NCI-H510A treated with DMSO at 0.1 percent for 48 hours (cell line): ENCODE measurements at regions not wholly inside any gene's neighbourhood (a gene's known extent, or its start where the extent isn't known, plus 50 kb on each side); places are given as distances from the start of the nearest gene placed in this dataset.

Experiments
- DNase-seq: peaks from one replicate; lab custom pipeline; 2025; lab: John Stamatoyannopoulos, UW

DNA sequence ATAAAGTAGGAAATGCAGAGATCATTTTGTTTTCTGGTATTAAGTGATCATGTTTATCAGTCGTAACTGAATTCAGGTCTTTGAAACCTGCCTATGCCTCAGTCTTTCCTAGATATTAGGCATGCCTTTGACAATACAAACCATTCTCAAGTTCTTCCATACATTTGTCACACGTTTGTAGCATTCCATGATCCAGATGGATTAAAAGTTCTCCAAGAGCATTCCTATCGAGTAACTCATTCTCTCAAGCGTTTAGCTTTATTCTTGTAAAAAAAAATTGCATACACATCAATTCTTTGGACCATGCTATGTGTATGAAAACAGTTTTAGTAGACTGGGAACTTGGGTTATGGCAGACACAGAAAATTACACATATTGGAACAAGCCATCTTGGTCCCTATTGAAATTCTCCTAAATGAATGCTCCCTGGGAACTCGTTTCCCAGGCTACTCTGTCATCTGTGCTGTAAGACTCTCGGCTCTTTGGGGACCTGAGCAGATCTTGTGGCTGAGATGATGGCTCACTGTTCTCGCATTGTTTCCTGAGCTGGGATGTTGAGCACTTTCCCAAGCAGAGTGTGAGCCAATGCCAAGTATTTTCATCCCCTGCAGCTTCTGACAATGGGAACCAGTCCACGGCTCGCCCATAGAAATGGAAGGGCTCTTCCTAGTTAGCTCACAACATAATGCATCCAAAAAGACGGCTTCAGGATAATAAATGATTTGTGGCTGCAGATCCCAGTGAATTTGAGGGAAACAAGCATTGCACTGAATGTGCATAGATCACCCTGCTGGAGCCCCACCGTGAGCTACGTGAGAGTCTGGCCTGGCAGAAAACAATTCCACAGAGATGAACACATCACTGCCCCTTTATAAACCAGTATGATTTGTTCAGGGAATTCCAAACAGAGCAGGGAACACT is 230.2 kb downstream of the IRX1 start:
- DNase-seq = no peak

DNA sequence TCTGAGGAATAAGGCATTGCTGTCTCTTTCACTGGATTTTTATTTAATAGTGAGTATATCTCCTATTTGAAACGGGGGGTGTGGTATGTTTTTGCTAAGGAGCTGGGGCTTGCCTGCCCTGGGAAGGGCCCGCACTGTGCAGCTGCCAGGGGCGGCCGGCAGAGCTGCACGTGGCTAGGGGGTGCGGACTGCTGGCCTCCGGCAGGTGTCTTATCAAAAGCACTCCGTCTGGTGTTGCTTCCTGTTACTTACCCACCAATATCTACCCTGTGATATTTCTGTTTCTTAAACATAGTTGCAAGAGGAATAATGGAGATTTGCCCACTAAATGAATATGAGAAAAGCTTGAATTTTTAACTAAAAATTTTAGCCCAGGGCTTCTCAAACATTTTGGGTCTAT is 232.0 kb downstream of the IRX1 start:
- no peak for DNase-seq

DNA sequence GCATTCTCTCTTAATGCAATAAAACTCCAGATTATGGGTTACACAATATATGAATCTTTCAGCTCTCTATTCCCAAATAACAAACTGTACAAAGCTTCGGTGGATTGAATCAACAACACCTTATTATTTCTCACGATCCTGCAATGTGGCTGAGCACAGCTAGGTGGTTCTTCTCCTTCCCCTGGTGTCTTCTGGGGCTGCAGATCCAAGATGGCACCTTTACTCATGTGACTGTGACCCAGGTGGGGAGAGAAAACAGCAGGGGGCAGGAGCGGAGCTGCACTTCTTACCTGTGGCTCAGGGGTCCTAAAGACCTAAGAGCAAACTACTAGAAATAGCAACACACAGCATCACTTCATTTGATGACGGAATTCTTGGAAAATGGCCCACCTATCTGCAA is 233.1 kb downstream of the IRX1 start:
- DNase-seq = no peak

DNA sequence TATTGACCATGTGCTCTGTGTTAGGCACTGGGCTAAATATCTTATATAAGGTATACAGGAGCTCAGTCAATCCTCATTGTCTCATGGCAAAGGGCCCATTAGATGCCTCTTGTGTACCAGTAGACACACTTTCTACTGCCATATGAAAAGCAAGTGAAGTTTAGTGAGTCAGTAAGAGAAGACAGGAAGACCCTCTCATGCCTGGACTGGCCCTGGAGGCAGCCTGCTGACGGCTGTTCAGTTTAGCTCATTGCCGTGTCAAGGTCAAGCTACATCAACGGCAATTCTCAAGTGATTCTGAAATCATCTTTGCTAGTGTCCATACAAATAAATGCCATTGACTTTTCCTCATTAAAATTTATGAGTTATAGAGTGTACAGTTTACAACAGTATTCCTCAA is 237.9 kb downstream of the IRX1 start:
- DNase-seq = no peak

DNA sequence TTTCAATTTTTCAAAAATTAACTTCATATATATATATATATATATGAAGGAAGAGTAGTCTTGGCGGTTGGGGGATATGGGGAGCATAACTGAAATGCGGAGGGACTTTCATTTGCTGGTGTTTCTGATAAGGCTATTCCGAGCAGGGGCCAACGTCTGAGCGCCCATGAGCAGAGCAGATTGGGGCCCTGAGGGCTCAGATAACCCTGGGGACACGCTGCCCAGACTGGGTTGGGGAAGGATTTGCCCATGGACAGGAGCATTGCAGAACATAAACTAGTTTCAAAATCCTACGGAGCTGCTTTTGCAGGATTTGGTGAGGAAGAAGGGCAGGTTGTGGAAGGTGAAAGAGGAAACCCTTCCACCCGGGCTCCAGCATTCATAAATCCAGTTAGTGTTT is 240.2 kb downstream of the IRX1 start:
- no peak for DNase-seq

DNA sequence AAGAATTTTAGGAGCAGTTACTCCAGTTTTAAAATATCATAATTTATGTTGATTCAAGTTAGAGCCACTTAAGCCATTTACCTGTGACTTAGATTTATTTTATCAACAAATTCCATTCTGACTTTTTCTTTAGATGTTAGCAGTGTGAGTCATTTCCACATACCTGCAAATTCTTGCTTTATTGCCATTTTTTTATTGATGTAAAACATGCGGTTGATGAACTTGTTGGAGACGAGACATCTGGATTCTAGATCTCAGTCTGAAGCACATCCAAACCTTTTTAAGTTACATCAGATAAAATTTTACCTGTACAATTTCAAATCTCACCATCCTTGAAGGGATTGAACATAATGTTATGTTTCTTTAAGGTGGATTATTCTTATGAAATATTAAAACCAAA is 240.9 kb downstream of the IRX1 start:
- DNase-seq = no peak

DNA sequence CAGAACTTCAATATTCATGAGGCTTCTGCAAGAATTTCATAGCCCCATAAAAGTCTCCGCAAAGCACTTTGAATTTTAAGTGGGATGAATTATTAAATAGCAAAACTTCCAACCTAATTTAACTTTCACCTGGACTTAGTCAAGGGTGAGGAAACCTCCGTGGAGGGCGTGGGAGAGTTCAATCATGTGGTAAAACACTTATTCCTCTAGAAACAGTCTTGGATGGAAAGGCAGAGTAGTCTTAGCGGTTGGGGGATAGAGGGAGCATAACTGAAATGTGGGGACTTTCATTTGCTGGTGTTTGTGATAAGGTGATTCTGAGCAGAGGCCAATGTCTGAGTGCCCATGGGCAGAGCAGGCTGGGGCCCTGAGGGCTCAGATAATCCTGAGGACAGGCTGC is 241.9 kb downstream of the IRX1 start:
- no peak for DNase-seq

DNA sequence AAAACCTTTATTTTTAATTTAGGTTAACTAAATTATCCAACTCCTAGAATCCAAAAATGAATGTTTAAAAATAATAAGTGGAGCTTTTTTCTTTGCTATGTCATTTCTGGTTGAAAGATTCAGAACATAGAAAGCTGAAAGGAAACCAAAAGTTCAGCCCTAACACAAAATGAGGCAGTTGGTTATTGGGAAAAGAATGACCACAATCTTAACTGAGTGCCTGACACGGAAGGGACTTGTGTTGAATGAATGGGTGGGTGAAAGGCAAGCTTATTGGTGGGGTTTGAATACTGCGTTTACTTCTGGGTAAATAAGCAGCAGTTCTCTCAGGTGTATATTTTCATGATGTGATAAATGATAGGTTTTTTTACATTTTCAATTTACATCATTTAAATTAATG is 243.5 kb downstream of the IRX1 start:
- DNase-seq = no peak

DNA sequence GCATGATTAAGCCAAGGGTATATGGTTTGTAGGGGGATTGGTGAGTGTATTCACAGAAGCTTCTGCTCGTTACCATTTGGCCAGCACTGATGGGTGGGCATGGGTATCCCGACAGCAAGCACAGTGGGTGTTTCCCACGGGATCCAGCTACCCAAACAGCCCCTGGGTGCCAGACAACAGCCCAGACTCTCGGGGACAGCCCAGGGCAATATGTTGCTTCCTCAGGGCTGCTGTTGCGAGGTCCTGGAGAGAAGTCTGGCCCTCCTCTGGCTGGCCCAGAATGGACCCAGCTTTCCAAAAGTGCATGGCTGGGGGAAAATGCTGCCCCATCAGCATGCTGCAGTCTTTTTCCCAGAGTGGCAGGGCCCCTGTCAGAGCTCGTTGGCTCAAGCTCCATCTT is 247.0 kb downstream of the IRX1 start:
- DNase-seq = no peak

DNA sequence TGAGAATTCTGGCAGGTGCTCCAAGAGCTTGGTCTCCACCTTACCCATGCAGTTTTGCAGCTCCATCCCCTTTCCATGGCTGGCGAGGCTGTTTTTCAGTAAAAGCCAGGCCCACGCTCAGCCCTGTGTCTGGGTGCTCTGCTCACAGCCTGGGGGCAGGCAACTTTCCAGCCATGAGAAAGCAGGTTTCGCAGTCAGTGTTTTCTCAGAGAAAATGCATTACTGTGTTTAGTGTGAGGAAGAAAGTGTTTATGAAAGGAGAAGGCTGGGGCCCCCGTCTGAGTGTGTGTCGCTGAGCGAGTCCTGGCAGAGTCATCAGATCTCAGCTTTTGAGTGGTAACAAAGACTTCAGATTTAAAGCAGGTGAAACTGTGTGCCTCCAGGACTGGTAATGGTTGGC is 248.1 kb downstream of the IRX1 start:
- no peak for DNase-seq

DNA sequence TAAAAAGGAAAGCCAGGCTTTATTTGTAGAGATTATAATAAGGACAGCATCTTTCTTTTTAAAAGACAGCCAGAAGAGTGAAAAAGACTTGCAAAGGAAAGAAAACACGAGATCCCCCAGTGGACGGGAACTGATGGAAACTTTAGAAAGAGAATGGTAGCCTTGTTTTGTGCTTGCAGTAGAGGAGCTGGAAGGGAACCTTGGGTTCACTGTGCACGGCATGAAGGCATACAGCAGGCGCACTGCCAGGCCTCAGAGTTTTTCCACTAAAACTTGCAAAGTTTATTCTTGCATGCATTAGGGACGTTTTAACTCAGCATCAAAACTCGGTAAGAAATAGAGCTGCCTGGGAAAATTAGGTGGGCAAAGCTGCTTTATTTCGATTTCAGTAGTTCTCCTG is 248.6 kb downstream of the IRX1 start:
- no peak for DNase-seq

DNA sequence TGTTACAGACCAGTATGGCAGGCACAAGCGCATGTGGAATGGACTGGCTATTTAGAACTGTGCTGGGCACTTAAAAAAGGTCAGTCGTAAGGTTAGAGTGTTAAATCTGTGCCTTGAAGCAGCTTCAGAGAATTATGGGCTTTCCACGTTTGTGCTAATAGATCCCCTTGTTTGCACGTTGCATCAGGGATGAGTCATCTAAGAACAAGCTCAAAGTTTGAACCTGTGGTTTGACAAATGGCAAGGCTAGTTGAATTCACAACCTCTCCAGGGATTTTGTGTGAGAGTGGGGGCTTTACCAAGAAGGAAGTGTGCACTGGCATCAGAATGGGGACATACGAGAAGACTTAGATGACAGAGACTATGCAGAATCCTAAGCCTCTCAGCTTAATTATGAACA is 249.6 kb downstream of the IRX1 start:
- DNase-seq = no peak

DNA sequence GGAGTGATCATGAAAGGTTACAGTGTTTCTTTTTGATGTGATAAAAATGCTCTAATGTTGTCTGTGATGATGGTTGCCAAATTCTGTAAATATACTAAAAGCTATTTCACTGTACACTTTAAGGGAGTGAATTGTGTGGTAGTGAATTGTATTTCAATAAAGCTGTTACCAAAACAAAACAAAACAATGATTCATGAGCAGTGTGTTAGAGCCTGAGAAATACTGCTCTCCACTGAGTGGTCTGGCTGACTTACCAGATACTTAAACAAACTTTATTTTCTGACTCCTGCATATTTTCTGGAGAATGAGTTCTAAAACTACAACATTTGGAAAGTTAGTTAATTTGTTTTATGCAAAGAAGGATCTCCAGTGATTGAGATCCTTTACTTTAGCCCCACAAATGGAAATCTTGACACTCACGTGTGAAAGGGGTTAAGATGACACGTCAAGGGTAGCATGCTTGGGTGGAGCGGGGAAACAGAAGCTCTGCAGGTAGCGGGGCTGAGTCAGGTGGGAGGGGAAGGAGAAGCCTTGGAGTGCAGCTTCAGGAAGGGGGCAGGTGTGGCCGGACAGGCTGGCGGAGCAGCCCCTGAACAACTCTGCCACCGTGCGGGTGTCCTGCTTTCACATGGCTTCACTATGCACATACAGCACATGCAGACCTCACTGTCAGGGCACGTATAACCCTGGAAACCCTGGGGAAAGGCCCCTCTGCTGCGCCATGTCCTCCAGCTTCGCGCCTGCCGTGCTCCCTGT is 256.7 kb downstream of the IRX1 start:
- no peak for DNase-seq

DNA sequence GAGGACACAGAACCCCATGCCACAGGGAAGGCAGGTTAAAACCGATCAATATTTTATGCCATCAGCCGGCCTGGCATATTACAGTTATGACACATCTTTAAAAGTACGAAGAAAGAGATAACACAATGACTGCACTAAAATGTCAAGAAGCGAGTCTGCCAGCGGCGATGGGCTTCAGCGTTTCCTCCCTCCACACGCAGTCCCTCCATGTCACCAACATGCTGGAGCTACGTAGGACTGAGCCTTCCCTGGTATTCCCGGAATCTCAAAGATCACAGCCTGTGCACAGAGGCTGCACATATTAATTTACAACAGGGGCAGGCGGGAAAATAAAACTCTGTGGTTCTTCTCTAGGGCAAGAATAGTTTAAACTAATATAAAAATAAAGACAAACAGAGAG is 257.7 kb downstream of the IRX1 start:
- no peak for DNase-seq

DNA sequence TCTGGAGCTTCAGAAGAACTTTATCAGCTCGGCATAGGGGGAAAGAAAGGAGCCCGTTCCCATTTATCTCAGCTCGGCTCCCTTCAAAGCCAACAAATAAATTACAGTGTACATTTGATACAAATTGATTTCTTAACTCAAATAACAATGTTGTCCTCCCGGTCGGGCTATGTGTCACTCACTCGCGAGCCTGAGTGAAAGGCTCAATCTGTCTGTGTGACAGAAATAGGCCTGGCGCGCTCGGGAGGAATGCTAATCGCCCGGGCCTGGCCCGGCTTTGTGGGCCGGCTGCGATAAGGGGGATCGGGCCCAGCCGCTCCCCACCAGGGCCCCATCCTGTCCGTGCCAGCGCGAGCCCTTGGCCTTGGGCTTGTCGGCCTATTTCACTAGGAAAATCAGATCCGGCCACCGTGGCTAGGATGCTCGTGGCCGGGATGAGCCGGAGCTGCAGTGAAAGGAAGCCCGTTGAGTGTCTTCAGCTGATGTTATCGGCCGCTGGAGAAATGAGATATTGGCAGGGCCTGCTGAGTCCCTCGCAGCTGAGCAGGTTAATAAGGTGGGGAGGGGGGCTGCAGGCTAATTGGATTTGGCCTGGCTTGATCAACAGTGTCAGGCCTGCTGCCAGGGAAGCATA is 258.7 kb downstream of the IRX1 start:
- DNase-seq = no peak

DNA sequence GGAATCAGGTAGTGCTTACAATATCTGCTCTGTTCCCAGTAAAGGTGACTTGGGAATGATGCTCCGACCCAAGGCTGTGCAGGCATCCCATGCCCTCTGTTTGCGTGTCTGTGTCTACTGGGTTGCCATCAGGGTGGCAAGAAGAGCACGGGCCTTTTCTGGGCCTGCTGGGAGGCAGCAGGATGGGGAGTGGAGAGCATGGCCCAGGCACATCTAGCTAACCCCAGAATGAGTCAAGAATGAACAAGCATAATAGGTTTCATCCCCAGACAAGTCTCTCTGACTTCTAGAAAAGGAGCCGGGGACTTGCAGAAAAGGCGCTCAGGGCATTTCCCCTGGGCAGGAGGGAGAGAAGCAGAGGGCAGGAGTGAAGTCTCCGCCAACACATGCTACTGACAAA is 260.4 kb downstream of the IRX1 start:
- DNase-seq = no peak

DNA sequence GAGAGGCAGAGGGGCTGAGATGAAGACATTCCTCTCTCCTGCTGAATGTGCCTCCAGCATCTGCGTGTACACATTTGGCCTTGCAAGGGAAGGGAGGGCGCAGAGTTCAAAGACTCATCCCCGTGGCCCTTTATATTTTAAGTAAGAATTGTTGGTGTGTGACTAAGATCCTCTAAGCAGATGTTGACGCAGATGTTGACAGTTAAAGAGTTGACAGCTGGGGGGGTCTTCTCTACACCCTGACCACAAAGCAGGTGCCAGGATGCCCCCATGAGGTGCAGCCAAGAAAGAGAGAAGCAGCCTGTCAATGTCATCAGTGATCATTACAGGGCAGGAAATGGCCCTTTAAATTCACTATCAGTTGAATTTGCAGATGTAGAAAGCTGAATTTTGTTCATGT is 262.9 kb downstream of the IRX1 start:
- no peak for DNase-seq

DNA sequence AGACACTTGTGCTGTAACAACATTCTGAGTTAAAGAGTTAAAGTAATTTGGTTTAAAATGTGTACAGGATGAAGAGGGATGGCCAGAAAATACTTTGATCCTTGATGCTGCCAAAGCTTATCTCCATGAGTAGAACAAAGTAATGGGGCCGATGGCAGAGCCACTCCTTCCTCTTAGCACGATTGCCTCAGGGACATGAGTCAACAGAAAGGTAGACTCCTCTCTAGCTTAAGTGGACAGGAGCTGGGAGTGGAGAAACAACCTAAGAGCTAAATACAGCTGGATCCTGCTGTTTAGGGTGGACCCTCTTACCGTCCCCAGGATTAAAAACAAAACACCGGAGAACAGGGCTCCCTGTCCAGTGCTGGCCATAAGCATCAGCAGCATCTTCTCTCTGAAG is 267.3 kb downstream of the IRX1 start:
- DNase-seq = no peak

DNA sequence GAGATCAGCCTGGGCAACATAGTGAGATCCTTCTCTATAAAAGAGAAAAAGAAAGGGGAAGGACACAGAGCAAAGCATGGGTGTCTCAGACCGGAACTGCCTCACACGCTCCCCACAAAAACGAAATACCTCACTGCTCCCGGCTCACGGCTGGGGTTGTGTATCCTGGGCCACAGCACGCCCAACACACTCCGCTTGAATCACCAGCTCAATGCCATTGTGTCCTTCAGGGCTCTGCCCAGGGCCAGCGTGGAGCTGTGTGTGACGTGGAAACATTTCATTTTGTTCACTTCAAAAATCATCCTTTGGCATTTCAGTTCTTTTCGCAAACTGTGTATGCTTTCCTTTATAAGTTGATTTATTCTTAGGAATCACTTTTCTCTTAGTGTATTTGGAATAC is 279.5 kb downstream of the IRX1 start:
- no peak for DNase-seq

DNA sequence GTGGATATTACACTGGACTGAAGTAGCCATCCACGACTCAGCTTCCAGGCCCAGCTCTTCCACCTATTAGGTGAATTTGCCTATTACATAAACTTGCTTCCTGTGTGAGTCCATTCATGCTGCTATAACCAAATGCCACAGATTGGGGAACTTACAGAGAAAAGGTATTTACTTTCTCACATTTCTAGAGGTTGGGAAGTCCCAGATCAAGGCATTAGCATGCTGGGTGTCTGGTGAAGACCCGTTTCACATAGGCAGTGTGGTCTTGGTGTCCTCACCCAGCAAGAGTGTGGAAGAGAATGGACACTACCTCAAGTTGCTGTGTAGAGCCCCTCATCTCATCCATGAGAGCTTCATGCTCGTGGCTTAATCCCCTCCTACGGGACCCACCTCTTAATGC is 282.6 kb downstream of the IRX1 start:
- no peak for DNase-seq

DNA sequence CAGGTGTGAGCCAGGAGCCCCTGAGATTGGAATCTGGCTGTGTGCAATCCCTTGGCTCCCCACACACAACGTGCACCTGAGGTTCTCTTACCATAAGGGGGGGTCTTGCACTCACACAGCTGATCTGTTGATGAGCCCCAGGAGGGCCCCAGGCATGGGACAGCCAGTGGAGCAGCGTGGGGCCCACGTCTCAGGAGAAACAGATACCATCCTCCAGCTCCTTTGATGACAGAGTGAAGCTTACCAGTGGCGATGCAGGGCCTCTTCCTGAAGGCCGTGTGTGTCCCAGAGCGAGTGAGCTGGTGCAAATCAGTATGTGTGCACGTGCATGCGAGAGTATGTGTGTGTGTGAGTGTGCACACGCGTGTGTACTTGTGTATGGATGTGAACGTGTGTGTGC is 287.4 kb downstream of the IRX1 start:
- no peak for DNase-seq

DNA sequence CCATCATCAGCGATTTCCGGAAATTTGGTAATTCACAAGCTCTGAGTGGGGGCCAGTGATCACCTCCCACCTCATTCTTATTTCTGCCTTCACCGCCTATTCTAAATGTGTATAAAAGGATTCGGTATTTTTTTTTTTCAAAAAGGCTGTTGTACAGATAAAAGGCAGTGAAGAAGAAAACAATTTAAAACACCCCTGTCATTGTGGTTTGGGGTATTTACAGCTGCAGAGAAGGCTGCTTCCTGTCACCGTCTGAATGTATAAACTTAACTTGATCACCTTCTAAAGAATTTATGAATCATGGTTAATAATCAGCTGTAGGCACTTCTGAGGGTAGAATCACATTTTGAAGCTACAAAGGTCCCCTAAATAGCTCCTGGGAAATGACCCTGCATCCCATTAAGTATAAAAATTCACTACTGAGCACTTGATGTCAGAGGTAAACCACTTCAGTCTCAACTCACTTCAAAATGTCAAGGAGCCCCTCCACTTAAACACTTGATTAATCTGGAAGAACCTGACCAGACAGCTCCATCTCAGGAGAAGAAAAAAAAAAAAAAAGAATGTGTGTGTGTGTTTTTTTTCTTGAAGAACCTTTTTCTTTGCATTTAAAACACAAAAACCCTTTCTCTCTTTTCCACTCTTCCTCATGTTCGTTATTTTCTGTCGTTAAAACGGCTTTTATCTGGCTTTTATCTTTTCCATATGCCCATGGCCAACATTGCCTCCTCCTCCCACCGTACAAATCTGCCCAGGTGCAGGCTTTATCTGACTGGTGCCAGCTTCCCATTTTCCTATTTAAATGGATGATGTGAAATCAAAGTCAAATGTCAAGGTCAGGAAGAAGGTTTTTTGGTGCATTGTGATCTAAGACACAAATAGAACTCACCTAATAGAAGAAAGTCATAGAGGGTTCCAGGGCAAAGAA is 291.2 kb downstream of the IRX1 start:
- no peak for DNase-seq
